Endothelial cell of umbilical vein (primary cell): ENCODE measurements at regions not wholly inside any gene's neighbourhood (a gene's known extent, or its start where the extent isn't known, plus 50 kb on each side); places are given as distances from the start of the nearest gene placed in this dataset.

Experiments
- BruUV-seq: library from RNA; stranded (reverse); fragments of 400-500 nt; replicated peaks from 2 replicates; lab custom pipeline; 2021; lab: Mats Ljungman, UMichigan
- CTCF ChIA-PET: fragments of 300-600, 350-600 bp; sonication (Branson Sonifier 250); formaldehyde crosslinking; loops from one replicate; lab custom pipeline; 2021; ENCODE audit warnings: antibody characterized with exemption, inconsistent platforms; lab: Charles Lee
- POLR2A ChIA-PET: fragments of 300-600, 350-600 bp; sonication (Branson Sonifier 250); formaldehyde crosslinking; loops from one replicate; lab custom pipeline; 2021; ENCODE audit warnings: antibody characterized with exemption, inconsistent platforms; lab: Charles Lee
- DNase-seq: peaks from one replicate; pipeline ENCODE4 v3.0.0-alpha.2; 2011; ENCODE audit warnings: low read depth, low spot score
- FAIRE-seq: peaks from 2 replicates; lab custom pipeline; 2011; peaks lifted over from hg19 to GRCh38; lab: Jason Lieb, UNC
- H2AFZ ChIP-seq: 2 replicates; pipeline ENCODE4 v1.6.0; 2012; ENCODE audit warnings: low read depth, low read length, control low read depth, inconsistent platforms
- H3K27ac ChIP-seq: 2 replicates; pipeline ENCODE4 v1.5.1; 2011; ENCODE audit warnings: low read depth, mild to moderate bottlenecking, control low read depth, low read length, moderate library complexity; ENCODE audit not compliant: insufficient read depth
- H3K27me3 ChIP-seq, 2 experiments: 2 replicates each; pipeline versions ENCODE4 v1.6.0 to v1.6.1; 2011; ENCODE audit warnings: low read length in 2 of 2, mixed read lengths in 1 of 2; ENCODE audit not compliant: control insufficient read depth in 2 of 2, insufficient read depth in 2 of 2
- H3K36me3 ChIP-seq, 2 experiments: 2 replicates in 1 of 2; 3 replicates in 1 of 2; pipeline ENCODE4 v1.5.1; 2011; ENCODE audit warnings: low read length in 2 of 2, mild to moderate bottlenecking in 1 of 2, moderate library complexity in 1 of 2; ENCODE audit not compliant: control insufficient read depth in 2 of 2, insufficient read depth in 2 of 2; ENCODE audit errors: extremely low read depth in 1 of 2
- H3K4me1 ChIP-seq: 3 replicates; pipeline ENCODE4 v1.5.1; 2011; ENCODE audit warnings: mild to moderate bottlenecking, low read length; ENCODE audit not compliant: control insufficient read depth, insufficient read depth; ENCODE audit errors: extremely low read depth
- H3K4me2 ChIP-seq: 2 replicates; pipeline ENCODE4 v1.6.1; 2011; ENCODE audit warnings: low read length, control low read depth, mixed read lengths; ENCODE audit not compliant: insufficient read depth
- H3K4me3 ChIP-seq, 3 experiments: fragments of 200-600 bp in 1 of 3; sonication (generic), shearing (Covaris generic) in 1 of 3; replicated peaks in 1 of 3; 2 replicates each; pipeline ENCODE4 v1.5.1; 2011 to 2016; ENCODE audit warnings: control low read depth in 3 of 3, low read length in 3 of 3, mild to moderate bottlenecking in 2 of 3, inconsistent platforms in 1 of 3, low read depth in 1 of 3, moderate library complexity in 1 of 3; ENCODE audit not compliant: insufficient read depth in 1 of 3
- H3K79me2 ChIP-seq: 2 replicates; pipeline ENCODE4 v1.6.0; 2012; ENCODE audit warnings: low read length, inconsistent platforms; ENCODE audit not compliant: control insufficient read depth, insufficient read depth
- H3K9ac ChIP-seq: replicated peaks from 2 replicates; pipeline ENCODE3; 2011; ENCODE audit warnings: low read length, control low read depth; ENCODE audit not compliant: insufficient read depth; ENCODE audit errors: extremely low read depth
- H3K9me1 ChIP-seq: replicated peaks from 3 replicates; pipeline ENCODE4 v1.6.0; 2011; ENCODE audit warnings: mild to moderate bottlenecking, low read length; ENCODE audit not compliant: control insufficient read depth, insufficient read depth; ENCODE audit errors: extremely low read depth
- H3K9me3 ChIP-seq: replicated peaks from 2 replicates; pipeline ENCODE4 v1.5.1; 2012; ENCODE audit warnings: low read length, inconsistent platforms; ENCODE audit not compliant: control insufficient read depth, insufficient read depth
- H4K20me1 ChIP-seq: replicated peaks from 2 replicates; pipeline ENCODE3; 2011; ENCODE audit warnings: mild to moderate bottlenecking, low read length; ENCODE audit not compliant: control insufficient read depth, insufficient read depth; ENCODE audit errors: extremely low read depth
- CTCF ChIP-seq, 2 donors: IDR thresholded peaks; 1 replicate in 1 of 2; 2 replicates in 1 of 2; pipeline ENCODE4 v1.5.1; 2011; ENCODE audit warnings: low read length in 2 of 2, mild to moderate bottlenecking in 2 of 2, moderate library complexity in 2 of 2, control low read depth in 1 of 2, inconsistent platforms in 1 of 2, low read depth in 1 of 2; ENCODE audit not compliant: insufficient read depth in 1 of 2; ENCODE audit errors: extremely low read depth in 1 of 2
- EZH2 ChIP-seq: IDR thresholded peaks from 2 replicates; pipeline ENCODE4 v1.6.1; 2012; ENCODE audit warnings: borderline replicate concordance, low read depth, mild to moderate bottlenecking, moderate library complexity, low read length, inconsistent platforms; ENCODE audit not compliant: severe bottlenecking
- FOS ChIP-seq: IDR thresholded peaks from 2 replicates; pipeline ENCODE4 v1.6.1; 2011; ENCODE audit warnings: mild to moderate bottlenecking, low read length, moderate library complexity, borderline replicate concordance; ENCODE audit not compliant: insufficient read depth
- GATA2 ChIP-seq: IDR thresholded peaks from 2 replicates; pipeline ENCODE4 v1.7.0; 2011; ENCODE audit warnings: low read depth, mild to moderate bottlenecking, moderate library complexity, mixed read lengths, low read length; ENCODE audit not compliant: insufficient read length, insufficient read depth
- JUN ChIP-seq: IDR thresholded peaks from 2 replicates; pipeline ENCODE4 v1.6.1; 2011; ENCODE audit warnings: borderline replicate concordance, low read depth; ENCODE audit not compliant: insufficient read length, insufficient read depth
- MAX ChIP-seq: IDR thresholded peaks from 2 replicates; pipeline ENCODE4 v1.6.1; 2011; ENCODE audit not compliant: insufficient read depth, insufficient read length
- MYC ChIP-seq: IDR thresholded peaks from one replicate; pipeline ENCODE4 v1.6.1; 2011; ENCODE audit warnings: mild to moderate bottlenecking, low read depth, low read length
- POLR2A ChIP-seq: IDR thresholded peaks from 2 replicates; pipeline ENCODE4 v1.6.1; 2012; ENCODE audit warnings: low read depth, mild to moderate bottlenecking, control low read depth, low read length
- POLR2AphosphoS5 ChIP-seq: IDR thresholded peaks from 2 replicates; pipeline ENCODE4 v1.6.1; 2012; ENCODE audit warnings: low read depth, mild to moderate bottlenecking, control low read depth, low read length, moderate library complexity; ENCODE audit not compliant: insufficient read depth
- dilution Hi-C: fragments of 300-500 bp; cut with MboI; formaldehyde crosslinking; loops from one replicate; pipeline ENCODE4 v1.15.0; 2019; ENCODE audit warnings: low sequenced_read_pairs; ENCODE audit not compliant: extremely low pct_ligation_motif_present
- intact Hi-C: fragments of 100-400 bp; cut with micrococcal nuclease; formaldehyde crosslinking; loops from one replicate; pipeline ENCODE4 v1.10.0; 2022

GRCh38 chr16:59973966-59974365, 1239.8 kb upstream of the GOT2 start:
- Histone ChIP-seq H2AFZ (no peak overlapping the region), H3K27ac (no peak overlapping the region), H3K27me3 (no peaks in the 10 kb centered on the region), H3K9me1 (no peaks in the 10 kb centered on the region), H4K20me1 (no peaks in the 10 kb centered on the region), H3K4me2 (no peak overlapping the region), H3K4me1 (peaks cover 7% of the 10 kb centered on the region), H3K36me3 (no peaks in the 10 kb centered on the region), H3K9ac (no peak overlapping the region), H3K79me2 (no peaks in the 10 kb centered on the region), H3K9me3 (no peaks in the 10 kb centered on the region), H3K4me3 (no peak overlapping the region)
- dilution Hi-C loops: no loop called here
- CTCF ChIA-PET: no interaction called here
- BruUV-seq: no TSS peak
- DNase-seq: no peak
- FAIRE-seq: no peak
- intact Hi-C loops: no loop called here
- TF ChIP-seq POLR2A (no peak), CTCF (IDR thresholded peaks at IDR 0.05; ENCODE audit: extremely low read depth in 1 of 2, insufficient read depth in 1 of 2, low read depth in 1 of 2, low read length in 2 of 2) (no peak), POLR2AphosphoS5 (no peak), EZH2 (no peak), GATA2 (no peak), MYC (no peak), JUN (no peak), MAX (no peak), FOS (no peak)
- POLR2A ChIA-PET: no interaction called here
